ENCODE measurements at regions not wholly inside any gene's neighbourhood (a gene's known extent, or its start where the extent isn't known, plus 50 kb on each side); places are given as distances from the start of the nearest gene placed in this dataset.

- H3K4me1 ChIP-seq = peaks cover 0 to 13% (median 3%) of the 10 kb centered on the region in 3 donors
- H3K9me3 ChIP-seq = no peaks in the 10 kb centered on the region
- H3K27me3 ChIP-seq = no peaks in the 10 kb centered on the region
- no peak overlapping the region for H3K27ac ChIP-seq
- 81 to 89% methylated on average over 4 to 5 of the region's 5 CpGs for WGBS, 2 donors (ENCODE audit: low coverage in 1 of 2)
- TF ChIP-seq EP300 (IDR thresholded peaks at IDR 0.05) (no peak), POLR2A (IDR thresholded peaks at IDR 0.05) (no peak), POLR2AphosphoS5 (IDR thresholded peaks at IDR 0.05) (no peak), CTCF (IDR thresholded peaks at IDR 0.05) (no peak)
- no peak for ATAC-seq
- no peak overlapping the region for H3K4me3 ChIP-seq
- H3K36me3 ChIP-seq = no peaks in the 10 kb centered on the region
These were observed 277.4 kb upstream of the PHYHIPL start for GRCh38 chr10:58898854-58899573.

GRCh38 chr10:58901092-58901646 is 275.3 kb upstream of the PHYHIPL start:
- H3K36me3 ChIP-seq = no peaks in the 10 kb centered on the region
- no peak for TF ChIP-seq POLR2AphosphoS5 (IDR thresholded peaks at IDR 0.05)
- no peak for TF ChIP-seq CTCF (IDR thresholded peaks at IDR 0.05)
- TF ChIP-seq POLR2A (IDR thresholded peaks at IDR 0.05) = no peak
- TF ChIP-seq EP300 (IDR thresholded peaks at IDR 0.05) = no peak
- no peaks in the 10 kb centered on the region for H3K9me3 ChIP-seq
- no peak overlapping the region for H3K4me3 ChIP-seq
- H3K27me3 ChIP-seq = no peaks in the 10 kb centered on the region
- ATAC-seq = no peak
- peaks cover 0 to 13% (median 3%) of the 10 kb centered on the region in 3 donors for H3K4me1 ChIP-seq
- 73 to 79% methylated on average over 2 of the region's 2 CpGs for WGBS, 2 donors (ENCODE audit: low coverage in 1 of 2)
- no peak overlapping the region for H3K27ac ChIP-seq

GRCh38 chr10:58903071-58903470 is 273.4 kb upstream of the PHYHIPL start:
- H3K27me3 ChIP-seq = no peaks in the 10 kb centered on the region
- no peak for ATAC-seq
- TF ChIP-seq POLR2A (IDR thresholded peaks at IDR 0.05) (no peak), POLR2AphosphoS5 (IDR thresholded peaks at IDR 0.05) (no peak), CTCF (IDR thresholded peaks at IDR 0.05) (no peak), EP300 (IDR thresholded peaks at IDR 0.05) (no peak)
- H3K9me3 ChIP-seq = no peaks in the 10 kb centered on the region
- WGBS, 2 donors (ENCODE audit: low coverage in 1 of 2) = 89 to 93% methylated on average over 1 of the region's 1 CpG
- no peaks in the 10 kb centered on the region for H3K4me1 ChIP-seq
- H3K36me3 ChIP-seq = no peaks in the 10 kb centered on the region
- no peak overlapping the region for H3K27ac ChIP-seq
- no peak overlapping the region for H3K4me3 ChIP-seq

GRCh38 chr10:58909881-58910280 is 266.6 kb upstream of the PHYHIPL start:
- no peaks in the 10 kb centered on the region for H3K27me3 ChIP-seq
- no peak for TF ChIP-seq POLR2AphosphoS5 (IDR thresholded peaks at IDR 0.05)
- TF ChIP-seq EP300 (IDR thresholded peaks at IDR 0.05) = no peak
- no peak for TF ChIP-seq CTCF (IDR thresholded peaks at IDR 0.05)
- TF ChIP-seq POLR2A (IDR thresholded peaks at IDR 0.05) = no peak
- H3K36me3 ChIP-seq = no peaks in the 10 kb centered on the region
- no peak for ATAC-seq
- H3K4me3 ChIP-seq = no peak overlapping the region
- H3K9me3 ChIP-seq = no peaks in the 10 kb centered on the region
- H3K27ac ChIP-seq = no peak overlapping the region
- H3K4me1 ChIP-seq = no peaks in the 10 kb centered on the region
- 90% methylated on average over 2 of the region's 2 CpGs; no CpG with 5 or more reads in 1 of the 2 donors for WGBS, 2 donors (ENCODE audit: low coverage in 1 of 2)

GRCh38 chr10:58913717-58914116 is 262.7 kb upstream of the PHYHIPL start:
- no peak overlapping the region for H3K4me3 ChIP-seq
- H3K4me1 ChIP-seq = no peaks in the 10 kb centered on the region
- no peak for TF ChIP-seq CTCF (IDR thresholded peaks at IDR 0.05)
- no peak for TF ChIP-seq POLR2AphosphoS5 (IDR thresholded peaks at IDR 0.05)
- TF ChIP-seq EP300 (IDR thresholded peaks at IDR 0.05) = no peak
- no peak for ATAC-seq
- no peaks in the 10 kb centered on the region for H3K9me3 ChIP-seq
- H3K27ac ChIP-seq = no peak overlapping the region
- H3K36me3 ChIP-seq = no peaks in the 10 kb centered on the region
- WGBS, 2 donors (ENCODE audit: low coverage in 1 of 2) = 31 to 33% methylated on average over 3 of the region's 3 CpGs
- H3K27me3 ChIP-seq = no peaks in the 10 kb centered on the region
